B cell (primary cell): ENCODE measurements at regions not wholly inside any gene's neighbourhood (a gene's known extent, or its start where the extent isn't known, plus 50 kb on each side); places are given as distances from the start of the nearest gene placed in this dataset.

Experiments used
- ATAC-seq: fragments of 200-7000 bp; cut with Tn5 transposase; one replicate; pipeline ENCODE4 v1.10.0; 2021; ENCODE audit warnings: low read depth, mild to moderate bottlenecking, moderate number of reproducible peaks, moderate library complexity
- CTCF ChIA-PET: fragments of 350-600 bp; sonication (Branson Sonifier 250); formaldehyde crosslinking; loops from one replicate; lab custom pipeline; 2021; ENCODE audit warnings: antibody characterized with exemption, inconsistent platforms; lab: Charles Lee
- POLR2A ChIA-PET: fragments of 350-600 bp; sonication (Branson Sonifier 250); formaldehyde crosslinking; loops from one replicate; lab custom pipeline; 2021; ENCODE audit warnings: antibody characterized with exemption; lab: Charles Lee
- DNase-seq: peaks from one replicate; pipeline ENCODE4 v3.0.0; 2013
- H2AFZ ChIP-seq: 2 replicates; pipeline ENCODE4 v1.6.1; 2012; ENCODE audit warnings: mild to moderate bottlenecking, low read depth, low read length; ENCODE audit not compliant: insufficient read depth, poor library complexity, severe bottlenecking
- H3K27ac ChIP-seq, 2 donors: 1 replicate in 1 of 2; 2 replicates in 1 of 2; pipeline ENCODE4 v1.5.1; 2012 to 2013; ENCODE audit warnings: low read length in 2 of 2, mild to moderate bottlenecking in 2 of 2, moderate library complexity in 1 of 2
- H3K27me3 ChIP-seq, 4 experiments: fragments of 200-600 bp in 1 of 4; sonication (generic) in 1 of 4; replicated peaks in 1 of 4; 1 replicate in 2 of 4; 2 replicates in 2 of 4; pipeline versions ENCODE4 v1.6.1 to v1.7.0; 2013 to 2016; ENCODE audit warnings: low read length in 3 of 4, mild to moderate bottlenecking in 2 of 4, mixed read lengths in 1 of 4, moderate library complexity in 1 of 4; ENCODE audit not compliant: insufficient read depth in 4 of 4, control insufficient read depth in 3 of 4; ENCODE audit errors: control extremely low read depth in 1 of 4
- H3K36me3 ChIP-seq, 2 experiments: replicated peaks in 1 of 2; 1 replicate in 1 of 2; 2 replicates in 1 of 2; pipeline versions ENCODE4 v1.6.1 to v1.7.1; 2013; ENCODE audit warnings: low read length in 1 of 2; ENCODE audit not compliant: insufficient read depth in 2 of 2, control insufficient read depth in 1 of 2; ENCODE audit errors: control extremely low read depth in 1 of 2, extremely low read depth in 1 of 2
- H3K4me1 ChIP-seq, 2 donors: fragments of 200-600 bp in 1 of 2; sonication (generic) in 1 of 2; 1 replicate in 1 of 2; 2 replicates in 1 of 2; pipeline versions ENCODE4 v1.5.1 to v1.6.1; 2013 to 2017; ENCODE audit warnings: low read length in 2 of 2; ENCODE audit not compliant: control insufficient read depth in 2 of 2, insufficient read depth in 2 of 2
- H3K4me2 ChIP-seq: replicated peaks from 2 replicates; pipeline ENCODE3; 2012; ENCODE audit warnings: mild to moderate bottlenecking, low read depth, low read length; ENCODE audit not compliant: poor library complexity, severe bottlenecking
- H3K4me3 ChIP-seq, 5 experiments: fragments of 200-600 bp in 1 of 5; sonication (generic) in 1 of 5; 1 replicate in 3 of 5; 2 replicates in 2 of 5; pipeline versions ENCODE4 v1.5.1 to v1.7.0; 2011 to 2016; ENCODE audit warnings: low read length in 4 of 5, mild to moderate bottlenecking in 4 of 5, low read depth in 2 of 5, control low read depth in 1 of 5, moderate library complexity in 1 of 5; ENCODE audit not compliant: insufficient read depth in 1 of 5; ENCODE audit errors: control extremely low read depth in 1 of 5, extremely low read depth in 1 of 5
- H3K79me2 ChIP-seq: fragments of 200-600 bp; sonication (generic); one replicate; pipeline ENCODE4 v1.6.0; 2016; ENCODE audit warnings: low read length; ENCODE audit not compliant: control insufficient read depth, insufficient read depth
- H3K9ac ChIP-seq: fragments of 200-600 bp; sonication (generic); 2 replicates; pipeline ENCODE4 v1.6.1; 2017; ENCODE audit warnings: mild to moderate bottlenecking, low read length, moderate library complexity
- H3K9me3 ChIP-seq, 3 donors: one replicate each; pipeline versions ENCODE4 v1.6.1 to v1.7.1; 2013; ENCODE audit warnings: low read length in 2 of 3; ENCODE audit not compliant: control insufficient read depth in 2 of 3, insufficient read depth in 1 of 3; ENCODE audit errors: control extremely low read depth in 1 of 3
- H4K20me1 ChIP-seq: 2 replicates; pipeline ENCODE4 v1.6.0; 2012; ENCODE audit warnings: mild to moderate bottlenecking, low read length; ENCODE audit not compliant: insufficient read depth, control insufficient read depth, poor library complexity, severe bottlenecking
- H3K27ac Mint-ChIP-seq: one replicate; pipeline ENCODE4 v1.8.0; 2021; ENCODE audit warnings: mixed read lengths
- H3K27me3 Mint-ChIP-seq: one replicate; pipeline ENCODE4 v1.8.0; 2021; ENCODE audit warnings: mixed read lengths
- H3K4me1 Mint-ChIP-seq: one replicate; pipeline ENCODE4 v1.8.0; 2021; ENCODE audit warnings: mixed read lengths
- H3K4me3 Mint-ChIP-seq: one replicate; pipeline ENCODE4 v1.8.0; 2021; ENCODE audit warnings: mixed read lengths
- H3K9me3 Mint-ChIP-seq: one replicate; pipeline ENCODE4 v1.8.0; 2022; ENCODE audit warnings: mixed read lengths; ENCODE audit not compliant: insufficient read depth
- CTCF ChIP-seq: fragments of 200-600 bp; IDR thresholded peaks from one replicate; pipeline ENCODE4 v1.8.0; 2022; ENCODE audit warnings: antibody characterized with exemption, mild to moderate bottlenecking
- EZH2 ChIP-seq: IDR thresholded peaks from 2 replicates; pipeline ENCODE4 v1.6.1; 2012; ENCODE audit warnings: borderline replicate concordance, low read depth, mild to moderate bottlenecking, moderate library complexity, low read length; ENCODE audit not compliant: insufficient read depth, poor library complexity, severe bottlenecking
- WGBS: methylation state at CpG from one replicate; pipeline ENCODE4 v1.1.5; 2013; ENCODE audit warnings: missing lambda C conversion rate; ENCODE audit not compliant: insufficient coverage; 5-methylcytosine and 5-hydroxymethylcytosine counted together
- intact Hi-C: fragments of 100-400 bp; cut with micrococcal nuclease; formaldehyde crosslinking; loops from one replicate; pipeline ENCODE4 v1.10.0; 2022

GRCh38 chr14:35979531-35979930, 153.4 kb downstream of the BRMS1L start:
- WGBS = no CpG with 5 or more reads among the region's 6 CpGs
- Mint-ChIP-seq H3K4me1 (no peaks in the 10 kb centered on the region), H3K27me3 (no peaks in the 10 kb centered on the region), H3K27ac (no peak overlapping the region), H3K4me3 (no peak overlapping the region), H3K9me3 (no peaks in the 10 kb centered on the region)
- H3K27me3 ChIP-seq = no peaks in the 10 kb centered on the region
- H3K4me3 ChIP-seq = no peak overlapping the region
- no peak overlapping the region for H3K4me2 ChIP-seq
- no peaks in the 10 kb centered on the region for H3K79me2 ChIP-seq
- ATAC-seq (no peak), DNase-seq (no peak)
- ChIA-PET CTCF (no interaction called here), POLR2A (no interaction called here)
- intact Hi-C loops = no loop called here
- H3K9ac ChIP-seq = no peak overlapping the region
- no peaks in the 10 kb centered on the region for H3K4me1 ChIP-seq
- no peak overlapping the region for H2AFZ ChIP-seq
- H3K27ac ChIP-seq = no peak overlapping the region
- no peaks in the 10 kb centered on the region for H3K9me3 ChIP-seq
- TF ChIP-seq CTCF = no peak
- no peak for TF ChIP-seq EZH2
- no peaks in the 10 kb centered on the region for H4K20me1 ChIP-seq
- no peaks in the 10 kb centered on the region for H3K36me3 ChIP-seq

GRCh38 chr14:35978561-35978960, 152.4 kb downstream of the BRMS1L start:
- no peaks in the 10 kb centered on the region for H3K4me1 ChIP-seq
- ATAC-seq (no peak), DNase-seq (no peak)
- POLR2A ChIA-PET = no interaction called here
- CTCF ChIA-PET = no interaction called here
- no peaks in the 10 kb centered on the region for H3K27me3 Mint-ChIP-seq
- no peak overlapping the region for H3K4me2 ChIP-seq
- H3K4me3 Mint-ChIP-seq = no peak overlapping the region
- no peaks in the 10 kb centered on the region for H3K79me2 ChIP-seq
- H3K9ac ChIP-seq = no peak overlapping the region
- H4K20me1 ChIP-seq = no peaks in the 10 kb centered on the region
- WGBS = 100% methylated on average over 1 of the region's 6 CpGs
- H3K9me3 Mint-ChIP-seq = no peaks in the 10 kb centered on the region
- no peaks in the 10 kb centered on the region for H3K36me3 ChIP-seq
- H3K4me1 Mint-ChIP-seq = no peaks in the 10 kb centered on the region
- no peak overlapping the region for H3K4me3 ChIP-seq
- H2AFZ ChIP-seq = no peak overlapping the region
- H3K27me3 ChIP-seq = no peaks in the 10 kb centered on the region
- no peak for TF ChIP-seq EZH2
- no peak for TF ChIP-seq CTCF
- H3K27ac Mint-ChIP-seq = no peak overlapping the region
- H3K9me3 ChIP-seq = no peaks in the 10 kb centered on the region
- intact Hi-C loops = no loop called here
- H3K27ac ChIP-seq = no peak overlapping the region
